Fibroblast of the aortic adventitia (primary cell): ENCODE measurements at regions not wholly inside any gene's neighbourhood (a gene's known extent, or its start where the extent isn't known, plus 50 kb on each side); places are given as distances from the start of the nearest gene placed in this dataset.

Source experiments
- DNase-seq: peaks from one replicate; pipeline ENCODE4 v3.0.0-alpha.2; 2010; ENCODE audit warnings: low read depth
- H3K4me3 ChIP-seq: 2 replicates; pipeline ENCODE4 v1.5.1; 2011; ENCODE audit warnings: low read depth, mild to moderate bottlenecking, control low read depth, low read length, moderate library complexity
- TF ChIP-seq, protein P1 (sequence below): IDR thresholded peaks from 2 replicates; pipeline ENCODE4 v1.5.1; 2011; ENCODE audit warnings: mild to moderate bottlenecking, low read length, control low read depth, inconsistent platforms; ENCODE audit not compliant: insufficient read depth

DNA sequence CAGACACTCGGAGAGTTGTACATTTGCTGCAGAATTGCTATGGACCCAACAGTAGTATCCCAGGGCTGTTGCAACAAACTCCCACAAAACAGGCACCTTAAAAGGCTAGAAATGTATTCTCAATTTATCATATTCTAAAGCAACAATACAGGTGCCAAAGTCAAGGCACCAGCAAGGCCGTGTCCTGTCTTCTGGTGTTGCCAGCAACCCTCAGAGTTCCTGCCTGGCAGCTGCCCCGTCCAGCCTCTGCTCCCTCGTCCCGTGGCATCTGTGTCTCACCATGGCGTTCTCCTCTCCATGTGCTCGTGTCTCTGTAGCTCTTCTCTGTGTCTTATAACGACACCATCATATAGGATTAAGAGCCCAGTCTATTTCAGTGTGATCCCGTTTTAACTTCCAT is 67.7 kb upstream of the ARGLU1 start:
- no peak overlapping the region for H3K4me3 ChIP-seq
- TF ChIP-seq, protein P1, sequence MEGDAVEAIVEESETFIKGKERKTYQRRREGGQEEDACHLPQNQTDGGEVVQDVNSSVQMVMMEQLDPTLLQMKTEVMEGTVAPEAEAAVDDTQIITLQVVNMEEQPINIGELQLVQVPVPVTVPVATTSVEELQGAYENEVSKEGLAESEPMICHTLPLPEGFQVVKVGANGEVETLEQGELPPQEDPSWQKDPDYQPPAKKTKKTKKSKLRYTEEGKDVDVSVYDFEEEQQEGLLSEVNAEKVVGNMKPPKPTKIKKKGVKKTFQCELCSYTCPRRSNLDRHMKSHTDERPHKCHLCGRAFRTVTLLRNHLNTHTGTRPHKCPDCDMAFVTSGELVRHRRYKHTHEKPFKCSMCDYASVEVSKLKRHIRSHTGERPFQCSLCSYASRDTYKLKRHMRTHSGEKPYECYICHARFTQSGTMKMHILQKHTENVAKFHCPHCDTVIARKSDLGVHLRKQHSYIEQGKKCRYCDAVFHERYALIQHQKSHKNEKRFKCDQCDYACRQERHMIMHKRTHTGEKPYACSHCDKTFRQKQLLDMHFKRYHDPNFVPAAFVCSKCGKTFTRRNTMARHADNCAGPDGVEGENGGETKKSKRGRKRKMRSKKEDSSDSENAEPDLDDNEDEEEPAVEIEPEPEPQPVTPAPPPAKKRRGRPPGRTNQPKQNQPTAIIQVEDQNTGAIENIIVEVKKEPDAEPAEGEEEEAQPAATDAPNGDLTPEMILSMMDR = no peak
- DNase-seq = no peak

DNA sequence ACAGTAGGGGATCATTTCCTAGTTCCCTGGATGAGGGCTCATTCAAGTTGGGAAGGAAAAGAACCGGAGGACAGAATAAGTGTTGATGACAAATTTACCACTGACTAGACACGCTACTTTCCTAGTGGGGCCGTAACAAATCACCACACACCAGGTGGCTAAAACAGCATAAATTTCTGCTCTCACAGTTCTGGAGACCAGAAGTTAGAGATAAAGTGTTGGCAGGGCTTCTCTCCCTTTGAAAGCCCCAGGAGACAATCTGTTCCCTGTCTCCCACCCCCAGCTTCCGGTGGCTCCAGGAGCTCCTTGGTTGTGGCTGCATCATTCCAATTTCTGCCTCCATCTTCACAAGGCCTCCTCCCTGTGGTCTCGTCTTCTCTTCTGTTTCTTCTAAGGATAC is 65.4 kb upstream of the ARGLU1 start:
- no peak for DNase-seq
- TF ChIP-seq, protein P1 = no peak
- no peak overlapping the region for H3K4me3 ChIP-seq

DNA sequence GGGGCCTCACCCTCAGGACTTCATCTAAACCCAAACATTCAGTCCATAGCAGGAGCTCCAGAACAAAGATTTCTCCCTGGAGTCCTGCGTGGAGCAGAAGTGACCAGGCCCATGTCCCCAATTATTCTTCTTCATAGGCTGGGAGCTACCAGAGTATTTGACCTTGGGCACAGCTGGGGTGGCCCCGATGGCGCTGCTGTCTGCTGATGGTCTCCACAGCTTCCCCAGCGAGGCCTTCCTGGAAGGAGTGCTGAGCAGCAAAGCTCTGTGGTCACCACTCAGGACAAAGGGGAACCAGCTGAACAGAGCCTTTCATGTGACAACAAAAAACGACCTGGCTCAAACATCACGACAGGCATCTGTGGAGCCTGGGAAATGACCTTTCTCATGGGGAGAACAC is 62.7 kb upstream of the ARGLU1 start:
- TF ChIP-seq, protein P1 = no peak
- H3K4me3 ChIP-seq = no peak overlapping the region
- DNase-seq = no peak

DNA sequence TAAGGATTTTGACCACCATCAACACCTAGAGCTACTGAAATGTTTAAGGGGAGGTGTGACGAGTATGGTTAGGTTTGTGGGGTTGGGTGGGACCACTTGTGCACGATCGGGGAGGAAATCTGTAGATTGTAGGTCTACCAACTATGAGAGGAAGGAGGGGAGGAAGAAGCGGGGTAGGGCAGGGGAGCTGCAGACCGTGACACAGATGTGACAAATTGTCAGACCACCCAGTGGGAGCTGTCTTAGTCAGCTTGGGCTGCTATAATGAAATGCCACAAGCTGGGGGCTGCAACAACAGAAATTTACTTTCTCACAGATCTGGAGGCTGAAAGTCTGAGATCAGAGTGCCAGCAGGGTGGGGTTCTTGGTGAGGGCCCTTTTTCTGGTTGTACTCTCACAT is 62.2 kb upstream of the ARGLU1 start:
- H3K4me3 ChIP-seq = no peak overlapping the region
- no peak for DNase-seq
- TF ChIP-seq, protein P1 = no peak

DNA sequence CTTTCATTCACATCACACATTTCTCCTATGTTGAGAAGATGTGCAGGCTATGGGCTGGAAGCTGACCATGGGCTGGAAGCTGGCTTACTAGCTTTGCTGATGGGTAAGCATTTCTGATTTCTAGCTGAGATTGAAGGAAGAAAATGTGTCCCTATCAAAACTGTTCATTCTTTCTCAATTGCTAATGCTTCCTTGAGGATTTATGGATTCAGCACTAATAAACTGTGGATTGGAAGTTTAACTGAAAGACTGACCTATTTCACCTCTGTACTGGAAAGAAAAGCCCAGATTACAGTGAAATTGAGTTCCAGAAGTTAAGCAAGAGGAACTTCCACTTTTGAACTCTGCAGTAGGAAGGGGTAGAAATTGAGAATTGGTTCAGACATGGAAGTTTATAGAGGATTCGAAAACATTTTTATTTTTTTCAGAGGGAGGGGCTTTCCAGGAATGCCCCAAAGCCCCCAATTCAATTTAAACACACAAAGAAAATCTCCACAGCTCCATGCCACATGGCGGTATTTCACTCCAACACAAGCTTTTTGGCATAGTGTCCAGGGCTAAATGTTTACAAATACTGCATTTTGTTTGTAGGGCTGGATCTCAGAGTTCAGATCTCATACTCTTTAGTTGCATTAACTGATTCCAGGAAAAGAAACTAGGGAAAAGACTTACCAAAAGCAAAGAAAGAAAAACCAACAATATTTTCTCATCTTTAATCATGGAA is 61.2 kb upstream of the ARGLU1 start:
- no peak for DNase-seq
- no peak overlapping the region for H3K4me3 ChIP-seq
- TF ChIP-seq, protein P1 = no peak

DNA sequence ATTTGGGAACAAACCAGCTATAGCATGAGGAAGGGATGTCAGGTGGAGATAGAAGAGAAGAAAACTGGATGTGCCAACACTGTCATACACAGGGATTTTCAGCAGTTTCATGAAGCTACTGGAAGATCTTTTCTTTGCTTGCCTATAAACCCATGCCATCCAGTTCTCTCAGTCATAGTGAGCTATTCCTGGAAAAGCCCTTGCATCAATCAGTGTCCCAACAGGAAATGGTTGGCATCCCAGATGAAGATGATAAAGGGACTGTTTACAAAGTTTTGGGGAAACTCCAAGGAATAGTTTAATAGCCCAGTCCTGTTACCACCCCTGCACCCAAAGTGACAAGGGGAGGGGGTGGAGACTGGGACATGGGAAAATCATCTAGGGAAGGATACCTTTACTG is 58.5 kb upstream of the ARGLU1 start:
- no peak for DNase-seq
- TF ChIP-seq, protein P1 = no peak
- no peak overlapping the region for H3K4me3 ChIP-seq

DNA sequence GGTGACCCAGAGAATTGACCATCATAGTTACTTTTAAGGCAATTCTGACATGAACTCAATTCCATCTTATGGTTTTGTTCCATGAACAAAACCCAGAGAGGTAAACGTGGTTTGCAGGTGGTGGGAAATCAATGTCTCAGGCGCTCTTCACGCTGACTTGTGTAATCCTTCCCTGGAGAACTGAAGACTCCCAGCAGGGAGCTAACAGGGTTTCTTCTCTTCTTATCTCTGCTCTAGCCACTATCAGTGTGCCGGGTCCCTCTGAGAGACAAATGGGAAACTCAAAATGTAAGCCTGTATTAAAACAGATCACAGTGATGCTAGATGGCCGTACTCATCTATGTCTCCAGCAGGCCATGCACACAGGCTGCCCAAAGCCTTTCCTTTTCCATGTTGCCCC is 57.6 kb upstream of the ARGLU1 start:
- no peak for DNase-seq

More for the DNA sequence above, 57.6 kb upstream of the ARGLU1 start:
- TF ChIP-seq, protein P1 = no peak
- no peak overlapping the region for H3K4me3 ChIP-seq
